Neutrophil (primary cell): ENCODE measurements at regions not wholly inside any gene's neighbourhood (a gene's known extent, or its start where the extent isn't known, plus 50 kb on each side); places are given as distances from the start of the nearest gene placed in this dataset.

ENCODE experiments used
- H3K27ac ChIP-seq: fragments of 200-600 bp; sonication (generic); 2 replicates; pipeline ENCODE4 v1.5.1; 2016; ENCODE audit warnings: mild to moderate bottlenecking, moderate library complexity
- H3K27me3 ChIP-seq: fragments of 200-600 bp; sonication (generic); 2 replicates; pipeline ENCODE4 v1.6.0; 2016; ENCODE audit warnings: mild to moderate bottlenecking
- H3K36me3 ChIP-seq: fragments of 200-600 bp; sonication (generic); 2 replicates; pipeline ENCODE4 v1.5.1; 2017
- H3K4me1 ChIP-seq, 2 experiments: fragments of 200-600 bp in 1 of 2; sonication (generic) in 1 of 2; 1 replicate in 1 of 2; 2 replicates in 1 of 2; pipeline versions ENCODE4 v1.5.1 to v1.6.1; 2013 to 2016; ENCODE audit warnings: low read depth in 1 of 2, low read length in 1 of 2, mild to moderate bottlenecking in 1 of 2, moderate library complexity in 1 of 2; ENCODE audit not compliant: control insufficient read depth in 1 of 2, insufficient read depth in 1 of 2
- H3K4me3 ChIP-seq, 2 experiments: fragments of 200-600 bp in 1 of 2; sonication (generic) in 1 of 2; 1 replicate in 1 of 2; 2 replicates in 1 of 2; pipeline ENCODE4 v1.5.1; 2013 to 2016; ENCODE audit warnings: low read depth in 1 of 2, low read length in 1 of 2, mild to moderate bottlenecking in 1 of 2, moderate library complexity in 1 of 2
- H3K9me3 ChIP-seq: fragments of 200-600 bp; sonication (generic); 2 replicates; pipeline ENCODE4 v1.5.1; 2016
- TF ChIP-seq, protein P1 (sequence below): fragments of 200-600 bp; sonication (generic); IDR thresholded peaks from 2 replicates; pipeline ENCODE4 v1.5.1; 2016; ENCODE audit warnings: antibody characterized with exemption

DNA sequence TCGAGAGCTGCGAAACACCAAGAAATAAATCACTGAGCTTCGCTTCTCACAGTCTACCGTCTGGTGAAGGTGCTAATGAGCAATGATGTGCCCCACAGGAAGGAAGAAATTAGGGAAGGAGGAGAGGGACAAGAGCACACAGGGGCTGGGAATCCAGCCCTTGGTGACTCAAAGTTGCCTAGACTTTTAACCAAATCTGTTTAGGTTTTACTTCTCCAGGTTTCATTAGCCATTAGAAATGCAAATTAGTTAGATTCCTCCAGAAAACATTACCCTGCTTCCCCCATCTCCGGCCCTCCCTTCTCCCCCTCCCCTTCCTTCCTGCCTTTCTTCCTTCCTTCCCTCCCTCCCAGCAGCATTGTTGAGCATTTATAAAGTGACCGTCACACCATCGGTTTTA lies 59.3 kb upstream of the UBE2E1 start:
- Histone ChIP-seq H3K27ac (no peak overlapping the region), H3K36me3 (no peaks in the 10 kb centered on the region), H3K4me1 (peaks cover 31 to 34% of the 10 kb centered on the region in 2 experiments), H3K4me3 (no peak overlapping the region), H3K9me3 (no peaks in the 10 kb centered on the region), H3K27me3 (peaks cover 3% of the 10 kb centered on the region)
- TF ChIP-seq, protein P1, sequence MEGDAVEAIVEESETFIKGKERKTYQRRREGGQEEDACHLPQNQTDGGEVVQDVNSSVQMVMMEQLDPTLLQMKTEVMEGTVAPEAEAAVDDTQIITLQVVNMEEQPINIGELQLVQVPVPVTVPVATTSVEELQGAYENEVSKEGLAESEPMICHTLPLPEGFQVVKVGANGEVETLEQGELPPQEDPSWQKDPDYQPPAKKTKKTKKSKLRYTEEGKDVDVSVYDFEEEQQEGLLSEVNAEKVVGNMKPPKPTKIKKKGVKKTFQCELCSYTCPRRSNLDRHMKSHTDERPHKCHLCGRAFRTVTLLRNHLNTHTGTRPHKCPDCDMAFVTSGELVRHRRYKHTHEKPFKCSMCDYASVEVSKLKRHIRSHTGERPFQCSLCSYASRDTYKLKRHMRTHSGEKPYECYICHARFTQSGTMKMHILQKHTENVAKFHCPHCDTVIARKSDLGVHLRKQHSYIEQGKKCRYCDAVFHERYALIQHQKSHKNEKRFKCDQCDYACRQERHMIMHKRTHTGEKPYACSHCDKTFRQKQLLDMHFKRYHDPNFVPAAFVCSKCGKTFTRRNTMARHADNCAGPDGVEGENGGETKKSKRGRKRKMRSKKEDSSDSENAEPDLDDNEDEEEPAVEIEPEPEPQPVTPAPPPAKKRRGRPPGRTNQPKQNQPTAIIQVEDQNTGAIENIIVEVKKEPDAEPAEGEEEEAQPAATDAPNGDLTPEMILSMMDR: no peak

DNA sequence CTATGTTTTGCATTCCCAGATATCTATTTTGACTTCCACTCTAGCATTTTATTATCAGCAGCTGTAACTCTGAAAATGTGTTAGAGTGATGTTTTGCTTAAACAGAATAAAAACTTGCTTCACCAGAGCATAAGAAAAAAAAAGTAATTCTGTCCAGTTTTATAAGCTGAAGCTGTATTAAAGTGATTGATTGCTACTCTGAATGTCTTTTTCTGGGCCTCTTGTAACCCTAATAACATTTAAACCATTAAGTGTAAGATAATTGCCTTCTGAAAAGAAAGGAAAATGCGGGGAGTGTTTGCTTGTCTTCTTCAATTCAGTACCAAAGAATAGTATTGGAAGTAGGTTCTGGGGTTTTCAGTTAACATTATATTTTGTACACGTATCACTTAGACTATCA lies 57.9 kb upstream of the UBE2E1 start:
- peaks cover 31 to 34% of the 10 kb centered on the region in 2 experiments for H3K4me1 ChIP-seq
- no peak overlapping the region for H3K27ac ChIP-seq
- no peak overlapping the region for H3K4me3 ChIP-seq
- peaks cover 3% of the 10 kb centered on the region for H3K27me3 ChIP-seq
- TF ChIP-seq, protein P1: no peak
- no peaks in the 10 kb centered on the region for H3K36me3 ChIP-seq
- no peaks in the 10 kb centered on the region for H3K9me3 ChIP-seq

DNA sequence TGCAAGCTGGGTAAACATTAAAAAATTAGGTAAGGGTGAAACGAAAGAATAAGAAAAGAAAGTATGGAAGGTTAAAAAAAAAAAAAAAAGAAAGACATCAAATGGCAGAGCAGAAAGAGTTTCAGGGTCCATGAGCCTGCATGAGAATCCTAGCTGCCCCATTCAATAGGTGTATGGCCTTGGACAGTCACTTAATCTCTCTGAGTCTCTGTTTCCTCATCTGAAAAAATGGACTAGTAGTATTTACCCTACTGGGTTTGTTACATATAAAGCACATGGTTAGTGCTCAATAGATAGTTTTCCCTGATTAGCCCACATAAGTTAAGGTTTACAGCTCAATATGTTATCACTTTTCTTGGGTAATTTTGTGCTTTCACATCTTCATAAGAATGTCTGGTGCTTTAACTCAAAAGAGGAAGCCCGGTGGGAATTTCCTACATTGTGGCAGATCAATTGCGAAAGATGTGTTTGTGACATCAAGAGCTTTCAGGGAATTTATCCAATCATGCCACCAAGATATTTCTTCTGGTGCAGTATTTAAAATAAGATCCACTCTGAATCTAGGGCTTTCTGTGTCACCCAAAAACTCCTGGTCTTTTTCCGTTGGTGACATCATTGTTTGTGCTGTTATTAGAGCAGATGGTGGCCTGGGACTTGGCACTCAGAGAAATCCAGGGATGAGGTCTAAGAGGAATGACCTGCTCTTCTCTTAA lies 57.2 kb upstream of the UBE2E1 start:
- Histone ChIP-seq H3K27me3 (peaks cover 3% of the 10 kb centered on the region), H3K4me3 (no peak overlapping the region), H3K27ac (peak overlapping the region; percentile 54), H3K9me3 (no peaks in the 10 kb centered on the region), H3K4me1 (peaks cover 31 to 34% of the 10 kb centered on the region in 2 experiments), H3K36me3 (no peaks in the 10 kb centered on the region)
- TF ChIP-seq, protein P1: no peak

DNA sequence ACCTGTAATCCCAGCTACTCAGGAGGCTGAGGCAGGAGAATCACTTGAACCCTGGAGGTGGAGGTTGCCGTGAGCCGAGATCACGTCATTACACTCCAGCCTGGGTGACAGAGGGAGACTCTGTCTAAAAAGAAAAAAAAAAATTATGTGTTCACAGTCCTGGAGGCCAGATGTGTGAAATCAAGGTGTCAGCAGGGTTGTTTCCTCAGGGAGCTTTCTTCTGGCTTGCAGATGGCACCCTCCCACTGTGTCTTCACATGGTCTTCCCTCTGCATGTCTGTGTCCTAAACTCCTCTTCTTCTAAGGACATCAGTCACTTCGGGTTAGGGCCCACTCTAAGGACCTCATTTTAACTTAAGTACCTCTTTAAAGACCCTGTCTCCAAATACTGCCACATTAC lies 56.1 kb upstream of the UBE2E1 start:
- no peaks in the 10 kb centered on the region for H3K9me3 ChIP-seq
- H3K4me1 ChIP-seq: peaks cover 31 to 34% of the 10 kb centered on the region in 2 experiments
- H3K36me3 ChIP-seq: no peaks in the 10 kb centered on the region
- no peak overlapping the region for H3K4me3 ChIP-seq
- H3K27ac ChIP-seq: no peak overlapping the region
- H3K27me3 ChIP-seq: no peaks in the 10 kb centered on the region
- TF ChIP-seq, protein P1: no peak

DNA sequence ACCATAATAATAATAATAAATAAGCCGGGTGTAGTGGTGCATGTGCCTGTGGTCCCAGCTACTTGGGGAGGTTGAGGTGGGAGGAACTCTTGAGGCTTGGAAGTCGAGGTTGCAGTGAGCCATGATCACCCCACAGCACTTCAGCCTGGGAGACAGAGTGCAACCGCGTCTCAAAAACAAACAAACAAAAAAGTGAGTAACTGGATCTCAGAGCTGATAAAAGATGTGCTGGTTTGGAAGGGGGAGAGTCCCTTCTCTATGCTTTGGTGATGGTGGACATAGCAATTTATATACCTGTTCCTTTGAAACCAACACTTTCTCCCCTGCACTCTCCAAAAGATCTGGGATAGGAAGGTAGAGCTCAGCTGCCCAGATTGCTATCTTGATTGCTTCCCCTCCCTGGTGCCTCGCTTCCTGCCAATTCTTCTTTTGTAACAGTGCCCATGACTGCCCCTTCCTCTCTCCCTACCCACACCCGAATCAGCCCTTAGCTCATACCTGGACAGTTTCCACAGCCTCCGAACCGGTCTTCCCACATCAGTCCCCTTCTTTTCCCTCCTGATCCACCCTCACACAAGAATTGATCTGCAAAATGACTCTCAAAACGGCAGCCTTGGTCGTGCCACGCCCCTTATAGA lies 55.1 kb upstream of the UBE2E1 start:
- TF ChIP-seq, protein P1: no peak
- H3K9me3 ChIP-seq: no peaks in the 10 kb centered on the region
- H3K4me3 ChIP-seq: no peak overlapping the region
- H3K27ac ChIP-seq: no peak overlapping the region
- H3K4me1 ChIP-seq: peaks cover 31 to 34% of the 10 kb centered on the region in 2 experiments
- no peaks in the 10 kb centered on the region for H3K27me3 ChIP-seq
- H3K36me3 ChIP-seq: no peaks in the 10 kb centered on the region
